ENCODE measurements at regions not wholly inside any gene's neighbourhood (a gene's known extent, or its start where the extent isn't known, plus 50 kb on each side); places are given as distances from the start of the nearest gene placed in this dataset.
"Not testable (repeated sequence)": the region's sequence is repeated elsewhere in the genome, so short reads cannot be mapped to it uniquely, and the experiment has no call there.

DNA sequence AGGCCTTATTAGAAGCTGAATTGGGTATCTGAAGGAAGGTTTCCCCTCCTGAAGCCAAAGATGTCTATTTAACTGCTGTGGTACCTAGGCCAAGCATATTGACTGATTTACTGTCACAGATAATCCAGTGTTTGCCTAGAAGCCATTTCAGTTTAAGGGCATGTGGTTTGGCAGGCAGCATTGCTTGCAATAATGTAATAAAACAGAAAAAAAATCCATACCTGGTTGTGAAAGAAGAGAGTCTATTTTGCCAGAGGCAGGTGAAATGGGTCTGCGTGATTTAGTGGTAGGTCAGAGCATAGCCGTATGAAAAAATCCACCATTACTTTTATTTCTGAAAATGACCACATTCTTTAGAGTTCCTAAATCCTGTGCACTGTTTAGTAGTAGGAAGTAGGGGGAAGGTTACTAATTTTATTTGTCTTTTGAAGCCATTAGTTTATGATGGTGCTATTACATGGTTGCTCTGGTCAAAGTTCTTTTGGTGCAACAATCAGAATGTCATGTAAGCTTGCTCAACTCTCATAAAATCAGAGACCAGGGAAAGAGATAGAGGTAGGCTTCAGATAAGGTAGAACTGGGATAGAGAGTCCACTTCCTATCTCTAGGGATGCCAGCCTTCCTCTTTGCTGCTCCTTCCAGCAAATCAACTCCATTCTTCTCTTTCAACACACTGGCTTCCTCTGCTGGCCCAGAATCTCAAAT lies 343.4 kb downstream of the GPD2 start:
- DNase-seq = no peak

DNA sequence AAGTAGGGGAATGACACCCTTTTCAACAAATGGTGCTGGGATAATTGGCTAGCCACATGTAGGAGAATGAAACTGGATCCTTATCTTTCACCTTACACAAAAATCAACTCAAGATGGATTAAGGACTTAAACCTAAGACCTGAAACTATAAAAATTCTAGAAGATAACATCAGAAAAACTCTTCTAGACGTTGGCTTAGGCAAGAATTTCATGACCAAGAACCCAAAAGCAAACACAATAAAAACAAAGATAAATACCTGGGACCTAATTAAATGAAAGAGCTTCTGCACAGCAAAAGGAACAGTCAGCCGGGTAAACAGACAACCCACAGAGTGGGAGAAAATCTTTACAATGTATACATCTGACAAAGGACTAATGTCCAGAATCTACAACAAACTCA lies 345.5 kb downstream of the GPD2 start:
- not testable (repeated sequence) for DNase-seq

DNA sequence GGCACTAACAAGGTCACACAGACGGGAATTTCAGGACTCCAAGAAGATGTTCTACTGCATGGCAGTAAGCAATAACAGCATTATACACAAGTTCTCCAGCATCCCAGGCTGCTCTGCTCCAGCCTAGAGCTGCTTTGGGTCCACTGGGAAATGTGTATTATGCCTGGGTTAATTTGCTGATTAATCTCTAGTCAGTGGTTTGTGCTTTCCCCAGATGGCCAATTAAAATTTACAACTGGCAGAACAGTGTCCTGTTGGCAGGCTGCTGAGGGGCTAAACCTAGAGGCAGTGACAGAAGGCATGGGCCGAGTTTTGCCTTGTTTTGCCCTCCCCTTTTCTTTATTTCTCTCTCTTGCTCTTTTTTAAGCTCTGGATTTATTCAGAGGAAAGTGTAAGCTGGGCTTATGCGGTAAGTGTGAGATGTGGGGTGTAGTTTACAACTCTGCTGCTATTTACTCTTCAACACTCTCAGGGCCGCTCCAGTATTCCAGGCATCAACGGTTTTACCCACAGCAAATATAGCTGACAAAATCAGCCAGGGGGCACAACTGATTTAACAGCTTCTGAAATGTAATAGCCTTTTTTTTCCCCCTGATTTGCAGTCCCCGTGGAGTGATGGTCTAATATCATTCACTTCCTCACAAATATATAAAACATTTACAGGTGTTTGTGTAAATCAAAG lies 348.0 kb downstream of the GPD2 start:
- DNase-seq = peak; percentile 54

DNA sequence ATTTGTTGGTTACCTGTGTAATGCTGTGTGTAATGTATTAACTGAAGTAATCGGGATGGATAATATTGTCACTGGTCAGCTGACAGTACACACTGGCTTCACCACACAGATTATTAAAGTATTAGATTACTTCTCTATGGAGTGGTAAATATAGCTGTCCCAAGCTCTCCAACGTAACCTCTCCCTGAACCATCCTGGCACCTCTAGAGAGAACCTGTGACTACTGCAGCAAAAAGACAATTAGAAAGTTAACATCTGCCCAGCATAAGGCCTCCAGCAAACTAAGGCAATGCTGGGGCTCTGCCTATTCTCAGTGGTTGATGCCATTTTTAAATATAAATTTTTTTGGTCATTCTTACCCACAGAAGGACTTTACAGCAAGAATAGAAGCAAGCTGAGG lies 351.3 kb downstream of the GPD2 start:
- DNase-seq = no peak

DNA sequence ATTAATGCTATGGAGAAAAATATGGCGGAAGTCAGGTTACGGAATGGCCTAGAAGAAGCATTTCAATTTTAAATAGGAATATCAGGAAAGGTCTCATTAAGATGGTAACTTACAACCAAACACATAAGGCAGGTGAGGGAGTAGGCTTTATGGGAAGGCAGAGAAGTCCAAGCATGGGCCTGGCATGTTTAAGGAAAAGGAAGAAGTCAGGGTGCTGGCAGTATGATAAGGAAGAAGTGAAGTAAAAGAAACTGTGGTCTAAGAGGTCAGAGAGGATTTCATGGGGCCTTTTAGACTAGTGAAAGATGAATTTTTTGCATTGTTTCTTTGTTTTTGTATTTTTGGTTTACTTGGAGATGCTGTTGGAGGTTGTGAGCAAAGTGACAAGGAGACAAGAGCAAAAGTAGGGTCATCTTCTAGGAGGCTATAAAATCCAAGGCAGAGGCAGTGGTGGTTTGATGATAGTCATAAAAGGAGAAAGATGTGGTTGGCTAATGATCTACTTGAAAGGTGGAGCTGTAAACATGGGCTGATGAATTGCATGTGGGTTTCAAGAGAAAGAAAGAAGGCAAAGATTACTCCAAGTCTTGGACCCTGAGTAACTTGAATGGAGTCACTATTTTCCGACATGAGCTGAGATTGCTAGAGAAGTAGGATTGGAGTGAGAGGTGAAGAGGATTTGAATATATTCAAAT lies 354.3 kb downstream of the GPD2 start:
- DNase-seq = no peak

DNA sequence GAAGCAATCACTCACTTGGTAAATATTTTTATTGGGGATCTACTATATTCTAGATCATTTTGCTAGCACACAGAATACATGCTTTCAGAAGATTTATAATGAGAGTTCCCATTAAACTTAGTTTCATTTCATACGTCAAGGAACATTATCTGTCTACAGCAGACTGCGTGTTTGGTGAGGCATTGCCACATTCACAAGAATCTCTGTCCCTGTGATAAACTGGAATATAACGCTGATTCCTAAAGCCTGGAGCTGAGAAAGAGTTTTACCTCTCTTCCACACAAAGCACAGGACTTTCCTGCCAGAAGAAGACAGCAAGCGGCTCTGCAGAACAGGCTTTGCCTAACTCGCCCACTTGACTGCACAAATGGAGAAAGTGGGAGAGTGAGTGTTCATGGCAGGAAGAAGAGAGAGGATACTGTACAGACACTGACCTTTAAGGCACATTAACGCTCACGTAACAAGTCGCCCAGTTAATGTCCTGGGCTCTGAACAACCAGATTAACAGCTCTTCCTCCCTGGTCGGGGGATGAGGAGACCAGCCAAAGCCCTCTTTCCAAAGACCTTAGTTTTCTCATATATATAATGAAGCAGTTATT lies 356.2 kb downstream of the GPD2 start:
- DNase-seq = no peak

DNA sequence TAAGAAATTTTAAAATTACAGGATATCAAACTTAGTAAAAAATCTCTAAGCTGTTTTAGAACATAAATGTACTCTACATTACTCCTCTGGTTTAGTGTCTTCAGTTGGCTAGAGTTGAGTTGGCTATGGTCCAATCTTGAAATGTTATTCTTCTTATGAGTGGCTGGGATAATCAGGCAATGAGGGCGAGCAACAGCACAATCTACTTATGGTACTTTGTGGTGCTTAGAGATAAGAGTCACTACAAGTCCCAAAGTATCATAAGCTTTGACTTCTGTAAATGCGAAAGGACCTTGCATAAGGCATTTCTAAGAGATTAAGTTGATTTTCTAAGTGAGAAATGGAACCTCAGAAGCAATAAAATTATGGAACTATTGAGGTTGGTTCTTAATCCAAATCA lies 361.7 kb downstream of the GPD2 start:
- DNase-seq = no peak

DNA sequence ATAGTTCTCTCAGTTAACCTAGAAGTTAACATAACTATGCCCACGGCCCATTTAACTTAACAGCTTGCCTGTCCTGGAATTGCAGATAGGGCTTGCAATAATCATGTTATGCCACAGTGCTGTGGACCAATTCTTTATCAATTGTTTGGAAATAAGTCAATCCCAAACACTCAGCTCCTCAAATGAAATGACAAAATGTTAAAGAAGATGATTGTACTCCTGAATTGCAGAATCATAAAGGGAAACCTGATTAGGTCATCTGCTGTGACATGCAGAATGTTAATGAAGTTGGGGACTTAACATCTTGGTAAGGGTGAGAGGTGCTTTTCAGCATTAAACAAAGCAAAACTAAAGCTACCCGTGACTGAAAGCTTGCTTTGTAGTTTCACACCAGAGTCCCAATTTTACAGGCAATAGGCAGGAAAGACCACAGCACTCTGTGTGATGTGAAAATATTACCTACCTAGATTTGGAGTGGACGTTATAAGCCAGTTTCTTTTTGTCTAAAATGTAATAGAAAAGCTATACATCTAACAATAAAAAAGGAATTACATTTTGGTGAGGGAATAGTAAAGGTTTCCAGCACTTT lies 364.0 kb downstream of the GPD2 start:
- DNase-seq = no peak

DNA sequence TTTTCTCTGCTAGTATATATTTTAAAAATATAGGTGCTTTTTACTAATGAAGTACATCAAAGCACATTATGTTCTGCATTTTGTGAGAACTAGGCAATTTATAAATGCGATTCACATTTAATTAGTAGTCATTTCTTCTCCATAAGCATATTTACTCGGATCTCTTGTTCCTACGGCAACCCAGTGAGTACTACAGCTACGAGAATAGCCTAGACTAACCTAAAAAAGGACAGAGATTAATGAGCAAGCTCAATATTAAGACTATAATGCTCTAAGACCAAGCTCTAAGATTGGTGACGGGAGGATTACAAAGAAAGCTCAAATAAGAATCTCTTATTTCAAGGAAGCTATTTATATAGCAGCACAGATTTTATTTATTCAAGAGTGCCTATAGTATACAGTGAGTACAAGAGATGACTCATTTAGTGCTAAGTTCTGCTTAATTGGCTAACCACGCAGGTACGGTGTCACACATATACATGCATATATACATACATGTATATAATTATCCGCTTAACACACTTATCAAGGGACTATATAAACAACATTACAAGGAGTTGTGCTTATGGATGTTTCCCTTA lies 364.7 kb downstream of the GPD2 start:
- peak; percentile 71 for DNase-seq

DNA sequence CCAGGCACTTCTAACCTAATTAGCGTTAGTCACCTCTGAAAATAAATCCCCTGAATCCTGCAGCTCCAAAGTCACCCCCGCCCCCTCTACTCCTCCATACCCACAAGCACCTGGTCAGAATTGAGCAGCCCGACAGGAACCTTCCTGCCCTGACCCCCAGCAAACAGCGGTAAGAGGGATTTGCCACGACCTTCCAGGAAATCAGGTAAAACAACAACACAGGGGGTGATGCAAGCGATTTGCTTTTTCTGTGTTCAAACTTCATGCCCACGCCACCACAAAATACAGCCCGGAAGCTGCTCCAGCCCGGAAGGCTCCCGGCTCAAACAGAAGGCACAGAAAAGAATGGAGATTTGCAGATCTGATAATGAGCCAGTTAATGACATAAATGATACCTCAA lies 367.1 kb downstream of the GPD2 start:
- peak; percentile 45 for DNase-seq

DNA sequence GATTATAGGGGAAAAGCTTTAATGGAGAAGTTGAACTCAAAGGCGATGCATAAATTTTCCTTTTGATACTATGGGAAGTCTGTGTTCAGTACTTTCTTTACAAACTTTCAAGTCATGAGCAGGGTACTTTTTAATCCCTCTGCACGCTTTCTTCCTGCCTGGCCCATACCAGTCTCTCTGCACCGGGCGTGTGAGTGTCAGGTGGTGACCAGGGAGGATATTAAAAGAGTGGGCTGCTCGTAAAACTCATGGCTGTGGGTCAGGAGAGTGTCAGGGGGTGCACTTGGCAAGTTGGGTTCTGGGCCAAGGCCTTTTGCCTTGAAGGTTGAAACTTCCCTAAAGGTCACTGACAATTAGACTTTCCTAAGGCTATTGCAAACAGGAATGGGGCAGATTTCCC lies 367.8 kb downstream of the GPD2 start:
- DNase-seq = no peak

DNA sequence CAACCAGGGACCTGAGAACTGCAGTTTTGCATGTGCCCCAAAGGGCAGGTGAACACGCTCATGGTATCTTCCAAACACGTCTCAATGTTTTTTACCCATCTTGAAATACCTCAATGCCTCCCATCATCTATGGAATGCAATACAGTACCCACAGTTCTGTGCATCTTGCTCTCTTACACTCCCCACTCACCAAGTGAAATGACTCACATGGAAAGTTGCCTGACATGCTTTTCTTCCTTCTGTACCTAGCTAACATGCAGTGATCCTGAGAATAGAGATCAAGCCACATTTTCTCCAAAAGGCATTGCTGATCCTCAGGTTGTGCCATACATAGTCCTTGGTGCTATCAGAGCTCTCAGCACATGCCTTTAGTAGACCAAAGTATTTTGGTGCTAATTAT lies 373.9 kb downstream of the GPD2 start:
- DNase-seq = no peak

DNA sequence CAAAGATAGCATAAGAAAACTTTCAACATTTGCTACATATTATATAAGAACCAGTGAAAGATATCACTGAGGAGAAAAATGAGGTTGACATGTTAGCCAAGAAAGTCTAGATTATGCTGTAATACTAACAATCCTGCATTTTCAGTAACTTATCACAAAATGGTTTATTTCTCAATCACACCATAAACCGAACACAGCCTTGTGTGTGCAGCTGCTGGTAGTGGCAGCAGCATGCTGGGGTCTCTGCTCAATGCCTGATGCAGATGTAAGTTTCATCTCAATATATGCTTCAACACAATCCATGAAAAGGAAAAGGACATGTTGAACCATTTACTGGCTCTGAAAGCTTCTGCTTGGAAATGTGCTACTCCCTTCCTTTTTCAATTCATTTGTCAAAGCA lies 376.3 kb downstream of the GPD2 start:
- no peak for DNase-seq

DNA sequence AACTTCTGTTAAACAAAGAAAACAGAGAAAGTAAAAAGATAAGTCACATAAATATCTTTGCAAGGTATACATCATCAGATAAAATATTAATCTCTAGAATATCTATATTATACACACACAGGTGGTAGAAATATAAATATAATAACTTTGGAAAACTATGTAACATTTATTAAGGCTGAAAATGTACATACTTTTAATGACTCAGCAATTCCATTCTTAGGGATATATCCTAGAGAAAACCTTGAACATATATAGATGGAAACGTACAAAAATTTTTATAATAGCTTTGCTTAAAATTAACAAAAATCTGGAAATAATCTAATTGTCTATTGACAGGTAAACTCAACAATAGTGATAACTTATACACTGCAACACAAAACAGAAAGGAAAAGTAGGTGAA lies 381.3 kb downstream of the GPD2 start:
- DNase-seq = no peak

DNA sequence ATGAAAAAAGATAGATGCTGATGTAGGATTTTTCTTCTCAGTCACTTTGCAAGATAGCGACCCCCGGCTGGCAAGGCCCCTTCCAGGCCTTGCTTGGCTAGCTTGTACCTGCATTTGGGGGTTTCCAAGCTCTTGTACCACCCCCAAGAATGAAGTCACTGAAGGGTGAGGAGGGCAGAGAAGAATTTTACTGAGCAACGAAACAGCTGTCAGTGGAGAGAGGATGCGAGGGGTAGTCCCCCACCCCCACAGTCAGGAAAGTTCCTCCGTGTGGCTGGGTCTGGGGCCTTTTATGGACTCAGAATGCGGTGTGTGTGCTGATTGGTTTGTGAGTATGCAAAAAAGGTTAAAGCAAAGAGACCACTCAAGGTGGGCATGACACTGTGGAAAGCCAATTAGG lies 382.0 kb downstream of the GPD2 start:
- no peak for DNase-seq

DNA sequence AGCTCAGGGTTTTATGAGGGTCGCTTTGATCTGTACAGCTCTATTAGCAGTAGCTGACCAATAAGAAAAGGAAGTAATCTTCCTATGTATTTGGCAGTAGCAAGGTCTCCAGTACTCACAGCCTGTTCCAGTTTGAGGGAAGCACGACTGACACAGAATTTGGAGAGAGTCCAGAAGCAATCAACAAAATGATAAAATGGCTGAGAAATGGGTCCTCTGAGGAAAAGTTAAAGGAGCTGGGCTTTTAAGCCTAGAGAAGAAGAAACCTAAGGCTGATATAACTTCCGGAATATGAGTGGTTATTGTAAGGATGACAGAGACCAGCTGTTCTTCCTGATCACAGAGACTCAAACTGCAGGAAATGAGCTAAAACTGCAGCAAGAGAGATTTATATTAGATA lies 382.8 kb downstream of the GPD2 start:
- no peak for DNase-seq

DNA sequence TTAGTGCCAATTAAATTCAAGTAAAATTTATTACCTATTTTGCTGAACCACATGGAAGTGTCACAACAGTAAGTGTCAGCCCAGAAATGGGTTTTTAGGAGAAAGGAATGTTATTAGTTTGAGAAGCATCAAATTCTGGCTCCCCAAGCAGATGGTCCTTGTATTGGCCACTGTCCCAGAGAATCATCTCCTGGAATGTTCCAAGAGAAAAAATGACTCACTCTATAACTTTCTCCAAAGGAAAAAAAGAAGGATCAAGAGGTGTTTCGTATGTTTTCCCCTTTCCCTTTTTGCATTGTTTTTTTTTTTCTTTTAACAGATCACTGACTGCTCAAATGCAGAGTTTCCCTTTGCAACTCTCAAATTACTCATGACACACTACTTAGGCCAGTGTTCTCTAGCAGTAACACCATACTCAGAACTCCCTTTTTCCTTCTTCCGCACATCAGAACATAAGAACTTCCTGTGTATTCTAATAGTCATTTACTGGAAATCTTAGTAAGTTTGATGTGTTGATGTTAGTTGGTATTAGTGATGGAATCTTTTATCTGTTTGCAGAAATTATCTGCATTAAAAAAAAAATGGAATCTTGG lies 390.3 kb downstream of the GPD2 start:
- DNase-seq = no peak

DNA sequence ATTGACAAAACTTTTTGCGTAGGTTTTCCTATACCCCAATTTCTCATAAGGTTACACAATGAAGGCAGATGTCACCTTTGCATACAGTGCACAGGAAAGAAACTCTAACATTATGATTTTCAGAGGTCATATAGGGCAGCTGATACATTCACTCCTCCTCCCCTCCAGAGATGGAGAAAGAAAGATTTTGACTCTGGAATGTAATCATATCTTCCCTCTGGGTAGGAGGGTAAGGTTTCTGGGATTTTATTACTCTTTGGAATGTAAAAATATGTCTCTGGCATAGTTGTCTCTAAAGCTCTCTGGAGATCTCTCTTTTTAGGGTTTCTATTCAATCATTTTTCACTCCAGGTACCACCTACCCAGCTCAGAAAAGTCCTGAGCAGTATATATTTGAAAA lies 398.3 kb downstream of the GPD2 start:
- no peak for DNase-seq

DNA sequence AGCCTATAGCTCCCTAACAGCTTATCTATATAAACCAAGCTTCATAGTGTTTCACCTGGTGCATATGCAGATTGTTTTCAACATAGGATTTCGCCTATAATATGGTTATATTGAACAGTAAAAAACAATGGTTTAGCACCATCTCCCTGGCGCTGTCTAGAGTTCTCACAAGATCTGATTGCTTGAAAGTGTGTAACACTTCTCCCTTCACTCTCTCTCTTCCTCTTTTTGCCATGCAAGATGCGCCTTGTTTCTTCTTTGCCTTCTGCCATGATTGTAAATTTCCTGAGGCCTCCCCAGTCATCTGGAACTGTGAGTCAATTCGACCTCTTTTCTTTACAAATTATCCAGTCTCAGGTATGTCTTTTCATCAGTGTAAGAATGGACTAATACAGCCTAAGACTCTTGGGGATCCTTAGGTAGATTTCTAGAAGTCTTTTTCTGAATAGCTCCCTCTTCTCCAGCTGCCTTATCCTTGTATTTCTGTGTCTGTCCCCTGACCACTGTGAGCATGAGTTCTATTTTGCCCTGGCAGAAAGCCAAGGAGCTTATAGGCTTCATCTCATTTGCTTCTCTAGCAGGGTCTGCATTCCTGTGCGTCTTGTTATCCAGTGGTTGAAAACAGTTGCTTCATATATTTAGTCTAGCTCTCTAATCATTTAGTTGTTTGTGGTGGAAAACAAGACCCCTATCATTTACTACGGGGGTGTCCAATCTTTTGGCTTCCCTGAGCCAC lies 401.6 kb downstream of the GPD2 start:
- no peak for DNase-seq

DNA sequence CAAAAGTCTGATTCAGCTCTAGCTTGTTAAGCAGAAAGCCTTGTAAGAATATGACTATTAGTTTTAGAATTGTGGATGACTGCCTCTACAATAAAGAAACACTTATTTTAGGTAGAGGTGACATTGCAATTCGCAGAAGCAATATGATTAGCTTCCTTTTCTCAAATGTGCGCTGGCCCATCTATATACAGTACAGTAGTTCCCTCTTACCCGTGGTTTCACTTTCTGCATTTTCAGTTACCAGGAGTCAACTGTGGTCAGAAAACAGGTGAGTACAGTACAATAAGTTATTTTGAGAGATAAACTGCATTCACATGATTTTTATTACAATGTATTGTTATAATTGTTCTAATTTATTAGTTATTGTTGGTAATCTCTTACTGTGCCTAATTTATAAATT lies 405.1 kb downstream of the GPD2 start:
- DNase-seq = no peak

DNA sequence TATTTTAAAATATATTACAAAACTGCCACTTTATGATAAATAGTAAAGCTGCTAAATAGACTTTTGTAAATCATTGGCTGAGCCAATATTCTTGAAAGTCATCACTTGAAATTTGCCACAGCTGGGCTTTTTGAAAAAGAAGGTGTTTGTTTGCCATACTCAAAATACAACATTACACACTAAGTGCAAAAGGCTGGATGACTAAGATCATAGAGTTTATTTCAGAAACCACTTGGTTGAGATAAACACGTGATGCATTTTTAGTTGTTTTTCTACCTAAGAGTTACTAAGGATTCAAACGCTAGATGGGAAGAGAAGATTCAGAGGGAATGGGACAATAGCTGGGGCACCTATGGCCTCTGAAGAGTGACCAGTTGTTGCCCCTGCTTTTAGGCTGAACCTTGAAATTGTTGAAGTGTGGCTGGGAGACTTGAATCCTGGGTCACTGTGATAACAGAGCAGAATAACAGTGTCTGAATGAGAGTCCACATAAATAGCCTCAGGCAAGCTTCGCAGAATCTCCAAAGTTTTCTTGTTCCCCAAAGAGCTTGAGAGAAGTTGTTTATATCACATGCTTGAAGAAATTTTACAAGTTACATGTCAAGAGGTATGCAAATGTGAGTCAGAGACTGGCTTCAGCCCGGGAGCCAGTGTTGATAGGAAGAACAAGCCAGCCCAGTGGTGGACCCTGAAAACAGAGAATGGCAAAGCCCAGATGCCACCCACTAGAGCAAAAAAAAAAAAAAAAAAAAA lies 409.8 kb downstream of the GPD2 start:
- no peak for DNase-seq

All from NCI-H2081 treated with DMSO at 0.1 percent for 48 hours (cell line).